ENCODE measurements at regions not wholly inside any gene's neighbourhood (a gene's known extent, or its start where the extent isn't known, plus 50 kb on each side); places are given as distances from the start of the nearest gene placed in this dataset.

GRCh38 chr2:177088529-177088928, 124.1 kb upstream of the HNRNPA3 start:
- Histone ChIP-seq H3K4me1 (ENCODE audit: control insufficient read depth, low read depth, low read length) (no peaks in the 10 kb centered on the region), H3K4me3 (ENCODE audit: low read length) (no peak overlapping the region), H4K5ac (ENCODE audit: low read length) (no peak overlapping the region), H3K79me1 (ENCODE audit: low read length) (no peaks in the 10 kb centered on the region), H3K27me3 (ENCODE audit: insufficient read depth, low read length, poor library complexity) (no peaks in the 10 kb centered on the region), H3K18ac (ENCODE audit: low read length) (no peak overlapping the region), H2BK120ac (ENCODE audit: low read depth, low read length) (no peak overlapping the region), H2BK15ac (replicated peaks; ENCODE audit: low read depth) (no peak overlapping the region), H3K79me2 (ENCODE audit: control insufficient read depth, insufficient read depth, low read length) (no peaks in the 10 kb centered on the region), H3K9ac (ENCODE audit: low read length) (no peak overlapping the region), H3K56ac (ENCODE audit: low read length) (no peak overlapping the region), H3K36me3 (ENCODE audit: control insufficient read depth, insufficient read depth, low read length) (no peaks in the 10 kb centered on the region), H3K27ac (ENCODE audit: low read depth, low read length) (no peak overlapping the region), H2AK5ac (ENCODE audit: low read length) (no peak overlapping the region), H2BK5ac (ENCODE audit: low read length) (no peak overlapping the region), H4K8ac (ENCODE audit: low read depth, low read length) (no peak overlapping the region), H3K23ac (ENCODE audit: low read length) (no peak overlapping the region), H3K4ac (ENCODE audit: low read depth, low read length) (no peak overlapping the region), H3K4me2 (ENCODE audit: low read length) (no peak overlapping the region)
- no peak for DNase-seq
- no CpG with 5 or more reads among the region's 2 CpGs for WGBS (ENCODE audit: extremely low coverage, insufficient coverage, low lambda C conversion rate)

DNA sequence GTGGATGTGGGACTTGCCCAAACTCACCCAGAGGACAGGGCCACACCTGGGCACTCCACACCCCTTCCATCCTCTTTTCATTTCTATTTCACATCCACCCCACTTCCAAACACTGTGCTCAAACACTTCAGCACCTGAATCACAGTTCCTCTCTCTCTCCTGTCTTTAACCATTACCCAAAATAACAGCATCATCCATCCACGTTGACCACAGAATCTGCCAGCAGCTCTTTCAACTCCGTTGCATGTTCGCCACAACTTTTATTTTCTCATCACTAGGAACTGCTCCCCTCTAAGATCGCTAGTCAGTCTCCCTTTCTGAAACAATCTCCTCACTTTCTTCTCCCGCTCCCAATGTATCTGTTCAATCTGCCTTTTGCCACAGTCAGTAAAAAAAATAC, 121.6 kb upstream of the HNRNPA3 start:
- no peak for DNase-seq
- no peak overlapping the region for H3K27ac ChIP-seq (ENCODE audit: low read depth, low read length)
- H3K79me1 ChIP-seq (ENCODE audit: low read length): no peaks in the 10 kb centered on the region
- H3K36me3 ChIP-seq (ENCODE audit: control insufficient read depth, insufficient read depth, low read length): no peaks in the 10 kb centered on the region
- H2AK5ac ChIP-seq (ENCODE audit: low read length): no peak overlapping the region
- H3K79me2 ChIP-seq (ENCODE audit: control insufficient read depth, insufficient read depth, low read length): no peaks in the 10 kb centered on the region
- WGBS (ENCODE audit: extremely low coverage, insufficient coverage, low lambda C conversion rate): no CpG with 5 or more reads among the region's 5 CpGs
- no peak overlapping the region for H2BK15ac ChIP-seq (replicated peaks; ENCODE audit: low read depth)
- no peak overlapping the region for H4K8ac ChIP-seq (ENCODE audit: low read depth, low read length)
- no peak overlapping the region for H3K9ac ChIP-seq (ENCODE audit: low read length)
- no peak overlapping the region for H3K23ac ChIP-seq (ENCODE audit: low read length)
- no peak overlapping the region for H2BK5ac ChIP-seq (ENCODE audit: low read length)
- no peak overlapping the region for H2BK120ac ChIP-seq (ENCODE audit: low read depth, low read length)
- no peak overlapping the region for H3K4me2 ChIP-seq (ENCODE audit: low read length)
- no peaks in the 10 kb centered on the region for H3K4me1 ChIP-seq (ENCODE audit: control insufficient read depth, low read depth, low read length)
- H3K27me3 ChIP-seq (ENCODE audit: insufficient read depth, low read length, poor library complexity): no peaks in the 10 kb centered on the region
- H4K5ac ChIP-seq (ENCODE audit: low read length): no peak overlapping the region
- H3K56ac ChIP-seq (ENCODE audit: low read length): no peak overlapping the region
- H3K4me3 ChIP-seq (ENCODE audit: low read length): no peak overlapping the region
- H3K18ac ChIP-seq (ENCODE audit: low read length): no peak overlapping the region
- H3K4ac ChIP-seq (ENCODE audit: low read depth, low read length): no peak overlapping the region

DNA sequence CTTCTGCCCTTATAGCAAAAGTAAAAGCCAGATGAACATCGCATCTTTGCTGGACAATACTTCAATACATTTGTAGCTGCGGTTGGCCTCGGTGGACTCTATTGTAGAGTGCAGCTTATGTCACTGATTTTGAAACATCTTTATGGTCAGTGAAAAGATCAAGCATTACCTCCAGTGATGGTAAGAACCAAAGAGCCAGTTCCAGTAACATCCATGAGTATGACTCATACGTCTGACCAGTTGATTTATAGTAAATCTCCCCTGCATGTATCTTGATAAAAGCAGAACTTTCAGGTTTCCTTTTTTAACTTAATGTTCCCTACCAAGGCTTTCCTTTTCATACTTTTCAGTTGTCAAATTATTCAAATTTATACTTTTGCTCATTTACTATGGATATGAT, 119.2 kb upstream of the HNRNPA3 start:
- no peak overlapping the region for H3K9ac ChIP-seq (ENCODE audit: low read length)
- no peak overlapping the region for H2BK120ac ChIP-seq (ENCODE audit: low read depth, low read length)
- no peak overlapping the region for H4K5ac ChIP-seq (ENCODE audit: low read length)
- no peaks in the 10 kb centered on the region for H3K36me3 ChIP-seq (ENCODE audit: control insufficient read depth, insufficient read depth, low read length)
- no peak overlapping the region for H4K8ac ChIP-seq (ENCODE audit: low read depth, low read length)
- H3K4me1 ChIP-seq (ENCODE audit: control insufficient read depth, low read depth, low read length): no peaks in the 10 kb centered on the region
- H3K4me2 ChIP-seq (ENCODE audit: low read length): no peak overlapping the region
- no peak overlapping the region for H2BK5ac ChIP-seq (ENCODE audit: low read length)
- H3K18ac ChIP-seq (ENCODE audit: low read length): no peak overlapping the region
- no peak overlapping the region for H3K56ac ChIP-seq (ENCODE audit: low read length)
- no peak overlapping the region for H3K27ac ChIP-seq (ENCODE audit: low read depth, low read length)
- no peak overlapping the region for H2BK15ac ChIP-seq (replicated peaks; ENCODE audit: low read depth)
- no peaks in the 10 kb centered on the region for H3K79me2 ChIP-seq (ENCODE audit: control insufficient read depth, insufficient read depth, low read length)
- H2AK5ac ChIP-seq (ENCODE audit: low read length): no peak overlapping the region
- H3K79me1 ChIP-seq (ENCODE audit: low read length): no peaks in the 10 kb centered on the region
- no peak overlapping the region for H3K4ac ChIP-seq (ENCODE audit: low read depth, low read length)
- H3K4me3 ChIP-seq (ENCODE audit: low read length): no peak overlapping the region
- no CpG with 5 or more reads among the region's 4 CpGs for WGBS (ENCODE audit: extremely low coverage, insufficient coverage, low lambda C conversion rate)
- no peaks in the 10 kb centered on the region for H3K27me3 ChIP-seq (ENCODE audit: insufficient read depth, low read length, poor library complexity)
- H3K23ac ChIP-seq (ENCODE audit: low read length): no peak overlapping the region
- no peak for DNase-seq

DNA sequence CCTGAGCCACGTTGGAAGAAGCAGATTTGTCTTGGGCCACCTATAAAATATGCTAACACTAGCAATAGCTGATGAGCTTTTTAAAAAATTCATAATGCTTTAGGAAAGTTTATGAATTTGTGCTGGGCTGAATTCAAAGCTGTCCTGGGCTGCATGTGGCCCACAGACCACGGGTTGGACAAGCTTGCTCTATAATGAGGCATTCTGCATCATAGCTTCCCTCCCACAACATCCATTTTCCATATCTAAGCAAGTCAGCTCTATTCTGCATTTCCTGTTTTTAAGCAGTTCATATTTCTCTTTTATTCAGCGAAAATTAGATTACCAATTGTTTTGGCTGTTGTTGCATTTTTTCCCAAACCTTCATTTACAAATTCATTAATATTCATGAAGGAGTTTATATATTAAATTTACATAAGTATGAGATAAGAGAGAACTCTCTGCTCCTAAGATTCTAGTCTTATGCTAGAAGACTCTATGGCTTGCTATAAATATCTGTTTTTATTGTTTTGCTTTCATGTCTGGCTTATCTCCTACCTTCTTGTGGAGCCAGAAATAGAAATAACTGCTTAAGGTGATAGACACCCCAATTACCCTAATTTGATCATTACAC, 114.5 kb upstream of the HNRNPA3 start:
- Histone ChIP-seq H3K4me2 (ENCODE audit: low read length) (no peak overlapping the region), H3K27me3 (ENCODE audit: insufficient read depth, low read length, poor library complexity) (no peaks in the 10 kb centered on the region), H2BK5ac (ENCODE audit: low read length) (no peak overlapping the region), H3K4me1 (ENCODE audit: control insufficient read depth, low read depth, low read length) (no peaks in the 10 kb centered on the region), H3K9ac (ENCODE audit: low read length) (no peak overlapping the region), H3K56ac (ENCODE audit: low read length) (no peak overlapping the region), H2BK120ac (ENCODE audit: low read depth, low read length) (no peak overlapping the region), H4K5ac (ENCODE audit: low read length) (no peak overlapping the region), H3K4me3 (ENCODE audit: low read length) (no peak overlapping the region), H2AK5ac (ENCODE audit: low read length) (no peak overlapping the region), H3K23ac (ENCODE audit: low read length) (no peak overlapping the region), H3K36me3 (ENCODE audit: control insufficient read depth, insufficient read depth, low read length) (no peaks in the 10 kb centered on the region), H3K27ac (ENCODE audit: low read depth, low read length) (no peak overlapping the region), H3K79me2 (ENCODE audit: control insufficient read depth, insufficient read depth, low read length) (no peaks in the 10 kb centered on the region), H4K8ac (ENCODE audit: low read depth, low read length) (no peak overlapping the region), H3K79me1 (ENCODE audit: low read length) (no peaks in the 10 kb centered on the region), H3K4ac (ENCODE audit: low read depth, low read length) (no peak overlapping the region), H2BK15ac (replicated peaks; ENCODE audit: low read depth) (no peak overlapping the region), H3K18ac (ENCODE audit: low read length) (no peak overlapping the region)
- no peak for DNase-seq
- WGBS (ENCODE audit: extremely low coverage, insufficient coverage, low lambda C conversion rate): no CpG with 5 or more reads among the region's 3 CpGs

GRCh38 chr2:177101930-177102329, 110.7 kb upstream of the HNRNPA3 start:
- Histone ChIP-seq H3K27me3 (ENCODE audit: insufficient read depth, low read length, poor library complexity) (no peaks in the 10 kb centered on the region), H3K79me1 (ENCODE audit: low read length) (no peaks in the 10 kb centered on the region), H2BK5ac (ENCODE audit: low read length) (no peak overlapping the region), H4K8ac (ENCODE audit: low read depth, low read length) (no peak overlapping the region), H3K4me3 (ENCODE audit: low read length) (no peak overlapping the region), H3K23ac (ENCODE audit: low read length) (no peak overlapping the region), H2BK120ac (ENCODE audit: low read depth, low read length) (no peak overlapping the region), H3K36me3 (ENCODE audit: control insufficient read depth, insufficient read depth, low read length) (no peaks in the 10 kb centered on the region), H3K56ac (ENCODE audit: low read length) (no peak overlapping the region), H3K27ac (ENCODE audit: low read depth, low read length) (no peak overlapping the region), H3K4ac (ENCODE audit: low read depth, low read length) (no peak overlapping the region), H3K9ac (ENCODE audit: low read length) (no peak overlapping the region), H2AK5ac (ENCODE audit: low read length) (no peak overlapping the region), H3K18ac (ENCODE audit: low read length) (no peak overlapping the region), H3K4me1 (ENCODE audit: control insufficient read depth, low read depth, low read length) (no peaks in the 10 kb centered on the region), H3K79me2 (ENCODE audit: control insufficient read depth, insufficient read depth, low read length) (no peaks in the 10 kb centered on the region), H2BK15ac (replicated peaks; ENCODE audit: low read depth) (no peak overlapping the region), H3K4me2 (ENCODE audit: low read length) (no peak overlapping the region), H4K5ac (ENCODE audit: low read length) (no peak overlapping the region)
- DNase-seq: no peak

DNA sequence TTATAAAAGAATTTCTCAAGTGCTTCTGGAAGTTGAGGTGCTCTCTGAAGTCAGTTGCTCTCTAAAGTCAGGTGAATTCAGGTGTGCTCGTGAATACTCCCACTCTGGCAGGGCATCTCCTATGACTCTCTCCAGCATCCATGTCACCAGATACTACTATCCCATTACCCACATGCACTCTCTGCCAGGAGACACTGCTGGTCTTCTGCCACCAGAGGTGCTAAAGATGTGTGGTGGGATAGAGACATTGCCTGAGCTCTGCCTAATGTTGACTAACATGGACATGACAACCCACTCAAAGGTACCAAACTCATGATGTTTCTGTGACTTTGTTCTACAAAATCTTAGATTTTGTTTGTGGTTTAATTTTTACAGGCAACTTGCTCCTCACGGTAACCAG, 106.4 kb upstream of the HNRNPA3 start:
- no peak overlapping the region for H3K4ac ChIP-seq (ENCODE audit: low read depth, low read length)
- no peak overlapping the region for H4K8ac ChIP-seq (ENCODE audit: low read depth, low read length)
- H3K4me2 ChIP-seq (ENCODE audit: low read length): no peak overlapping the region
- no peaks in the 10 kb centered on the region for H3K27me3 ChIP-seq (ENCODE audit: insufficient read depth, low read length, poor library complexity)
- H2AK5ac ChIP-seq (ENCODE audit: low read length): no peak overlapping the region
- DNase-seq: peak; percentile 59
- H2BK5ac ChIP-seq (ENCODE audit: low read length): no peak overlapping the region
- no peak overlapping the region for H3K23ac ChIP-seq (ENCODE audit: low read length)
- H3K56ac ChIP-seq (ENCODE audit: low read length): no peak overlapping the region
- no peak overlapping the region for H3K9ac ChIP-seq (ENCODE audit: low read length)
- no peak overlapping the region for H4K5ac ChIP-seq (ENCODE audit: low read length)
- no peaks in the 10 kb centered on the region for H3K36me3 ChIP-seq (ENCODE audit: control insufficient read depth, insufficient read depth, low read length)
- no peak overlapping the region for H2BK15ac ChIP-seq (replicated peaks; ENCODE audit: low read depth)
- no peaks in the 10 kb centered on the region for H3K79me1 ChIP-seq (ENCODE audit: low read length)
- H3K18ac ChIP-seq (ENCODE audit: low read length): no peak overlapping the region
- H3K27ac ChIP-seq (ENCODE audit: low read depth, low read length): no peak overlapping the region
- no CpG with 5 or more reads among the region's 2 CpGs for WGBS (ENCODE audit: extremely low coverage, insufficient coverage, low lambda C conversion rate)
- no peak overlapping the region for H3K4me3 ChIP-seq (ENCODE audit: low read length)
- no peaks in the 10 kb centered on the region for H3K4me1 ChIP-seq (ENCODE audit: control insufficient read depth, low read depth, low read length)
- H2BK120ac ChIP-seq (ENCODE audit: low read depth, low read length): no peak overlapping the region
- H3K79me2 ChIP-seq (ENCODE audit: control insufficient read depth, insufficient read depth, low read length): no peaks in the 10 kb centered on the region
